GM18870 (cell line): ENCODE measurements at regions not wholly inside any gene's neighbourhood (a gene's known extent, or its start where the extent isn't known, plus 50 kb on each side); places are given as distances from the start of the nearest gene placed in this dataset.

ENCODE experiments used
- ATAC-seq: cut with Tn5 transposase; IDR thresholded peaks from one replicate; pipeline ENCODE4 v1.9.1; 2021; ENCODE audit warnings: moderate library complexity; ENCODE audit not compliant: unreplicated experiment

GRCh38 chr7:155986497-155987160, 174.4 kb upstream of the SHH start:
- no peak for ATAC-seq

GRCh38 chr7:155985518-155986250, 173.4 kb upstream of the SHH start:
- ATAC-seq: no peak

- ATAC-seq: no peak
Measured at GRCh38 chr7:155984609-155985405, 172.5 kb upstream of the SHH start.

- no peak for ATAC-seq
Measured at GRCh38 chr7:155984028-155984580, 171.8 kb upstream of the SHH start.

- no peak for ATAC-seq
Measured at GRCh38 chr7:155983176-155983815, 171.0 kb upstream of the SHH start.

GRCh38 chr7:155981703-155982102, 169.4 kb upstream of the SHH start:
- ATAC-seq: no peak

- ATAC-seq: no peak
Measured at GRCh38 chr7:155980841-155981240, 168.6 kb upstream of the SHH start.

- no peak for ATAC-seq
Measured at GRCh38 chr7:155979994-155980393, 167.7 kb upstream of the SHH start.

- ATAC-seq: no peak
Measured at GRCh38 chr7:155979566-155979965, 167.3 kb upstream of the SHH start.

GRCh38 chr7:155975490-155975889, 163.2 kb upstream of the SHH start:
- ATAC-seq: no peak

GRCh38 chr7:155974186-155974897, 162.1 kb upstream of the SHH start:
- ATAC-seq: no peak

- no peak for ATAC-seq
Measured at GRCh38 chr7:155973451-155973997, 161.3 kb upstream of the SHH start.

- ATAC-seq: no peak
Measured at GRCh38 chr7:155972651-155973390, 160.6 kb upstream of the SHH start.

- ATAC-seq: no peak
Measured at GRCh38 chr7:155972247-155972646, 160.0 kb upstream of the SHH start.

GRCh38 chr7:155971180-155971770, 159.0 kb upstream of the SHH start:
- ATAC-seq: no peak

- ATAC-seq: no peak
Measured at GRCh38 chr7:155969192-155969929, 157.1 kb upstream of the SHH start.

- ATAC-seq: no peak
Measured at GRCh38 chr7:155965010-155965409, 152.7 kb upstream of the SHH start.

GRCh38 chr7:155964543-155964942, 152.3 kb upstream of the SHH start:
- ATAC-seq: no peak
